Heart right ventricle (tissue), 16 donors: ENCODE measurements at regions not wholly inside any gene's neighbourhood (a gene's known extent, or its start where the extent isn't known, plus 50 kb on each side); places are given as distances from the start of the nearest gene placed in this dataset.

Experiments
- ATAC-seq, 8 donors: fragments of 200-7000 bp; cut with Tn5 transposase; one replicate each; pipeline ENCODE4 v1.9.1; 2020; ENCODE audit warnings: mild to moderate bottlenecking in 8 of 8, moderate library complexity in 8 of 8, moderate number of reproducible peaks in 1 of 8
- DNase-seq, 2 donors: peaks; one replicate each; pipeline ENCODE4 v3.0.0-alpha.2; 2020
- H3K27ac ChIP-seq, 10 donors: fragments of 200-600 bp; sonication (generic) in 2 of 10; one replicate each; pipeline versions ENCODE4 v1.5.0 to v1.8.0; 2020 to 2022; ENCODE audit warnings: mild to moderate bottlenecking in 3 of 10
- H3K27me3 ChIP-seq, 7 donors: fragments of 200-600 bp; one replicate each; pipeline ENCODE4 v1.8.0; 2021 to 2022; ENCODE audit warnings: mild to moderate bottlenecking in 2 of 7
- H3K36me3 ChIP-seq, 9 donors: fragments of 200-600 bp; sonication (generic) in 1 of 9; one replicate each; pipeline versions ENCODE4 v1.5.0 to v1.8.0; 2020 to 2022; ENCODE audit warnings: mild to moderate bottlenecking in 2 of 9
- H3K4me1 ChIP-seq, 9 donors: fragments of 200-600 bp; sonication (generic) in 1 of 9; one replicate each; pipeline versions ENCODE4 v1.5.0 to v1.8.0; 2020 to 2022; ENCODE audit warnings: mild to moderate bottlenecking in 4 of 9
- H3K4me3 ChIP-seq, 10 donors: fragments of 200-600 bp; sonication (generic) in 2 of 10; one replicate each; pipeline versions ENCODE4 v1.5.0 to v1.8.0; 2020 to 2022; ENCODE audit warnings: mild to moderate bottlenecking in 7 of 10, moderate library complexity in 2 of 10
- H3K9me3 ChIP-seq, 11 donors: fragments of 200-600 bp in 10 of 11; sonication (generic) in 2 of 11; one replicate each; pipeline versions ENCODE4 v1.5.0 to v1.8.0; 2013 to 2022; ENCODE audit warnings: mild to moderate bottlenecking in 2 of 11, control low read depth in 1 of 11, moderate library complexity in 1 of 11
- CTCF ChIP-seq, 9 donors: fragments of 200-600 bp; sonication (generic) in 2 of 9; IDR thresholded peaks; one replicate each; pipeline versions ENCODE4 v1.5.0 to v1.8.0; 2021 to 2022; ENCODE audit warnings: antibody characterized with exemption in 9 of 9, mild to moderate bottlenecking in 5 of 9, moderate library complexity in 1 of 9
- WGBS, 2 donors: extraction: QIAGEN DNeasy Blood & Tissue Kit; methylation state at CpG; one replicate each; pipeline ENCODE4 v1.1.7; 2013; ENCODE audit warnings: inconsistent platforms in 1 of 2; 5-methylcytosine and 5-hydroxymethylcytosine counted together
- intact Hi-C, 10 donors: fragments of 100-400 bp; cut with DNase I; formaldehyde crosslinking; loops; one replicate each; pipeline versions ENCODE4 v1.11.1 to v1.14.2; 2022
- donor health status: Arrhythmogenic right ventricular cardiomyopathy.
- donor health status: ischemic (EF 13 %, LVEDD 7.1; RV severe dilation, severe dysfunction).
- donor health status: healthy with polysubstance abuse.
- donor health status: DM: no; HTN: yes; CAD: no.
- donor health status: DM: no; HTN: no; CAD: no.
- donor health status: ischemic (EF 25% LVEDD 6.9; RV normal size, moderate dysfunction).
- donor health status: ischemic (EF 25% LVEDD 5.7; RV mildly dilated, moderate dysfunction).
- donor health status: healthy.
- donor health status: DM: yes; HTN: yes; CAD: no.
- donor health status: Ischemic cardiomyopathy.
- donor health status: ischemic (EF 35%, LVEDD 5.7; RV mildly dilated, moderate dysfunction).
- donor health status: nonischemic (EF 11% LVEDD 7.7; RV severe dilation, severe dysfunction).
- donor health status: DM: yes; HTN: yes; CAD: no.
- donor health status: PGD.
- donor health status: ischemic (EF 29% LVEDD 5.4; RV normal size, mild dysfunction).
- donor health status: nonischemic (EF 23%, LVEDD 6.1; RV moderate dilation, normal function).

GRCh38 chr3:181782306-181782954, 70.7 kb downstream of the SOX2 start:
- TF ChIP-seq CTCF (IDR thresholded peaks at IDR 0.05), result no peak
- no peak for ATAC-seq
- no peak for DNase-seq
- intact Hi-C loops, result no loop called here
- 15 to 29% methylated on average over 1 of the region's 1 CpG for WGBS, 2 donors
- no peaks in the 10 kb centered on the region for H3K9me3 ChIP-seq
- no peaks in the 10 kb centered on the region for H3K36me3 ChIP-seq
- H3K27me3 ChIP-seq, result no peaks in the 10 kb centered on the region
- H3K4me3 ChIP-seq, result no peak overlapping the region
- H3K4me1 ChIP-seq, result peaks cover 0 to 7% (median 0%) of the 10 kb centered on the region in 9 donors
- H3K27ac ChIP-seq, result no peak overlapping the region

GRCh38 chr3:181790561-181790960, 78.8 kb downstream of the SOX2 start:
- no peak overlapping the region for H3K27ac ChIP-seq
- intact Hi-C loops, result no loop called here
- H3K27me3 ChIP-seq, result no peaks in the 10 kb centered on the region
- 59% methylated on average over 7 of the region's 7 CpGs for WGBS, 2 donors
- no peak overlapping the region for H3K4me3 ChIP-seq
- ATAC-seq (no peak), DNase-seq (no peak)
- H3K36me3 ChIP-seq, result no peaks in the 10 kb centered on the region
- H3K9me3 ChIP-seq, result no peaks in the 10 kb centered on the region
- peaks cover 0 to 5% (median 0%) of the 10 kb centered on the region in 9 donors for H3K4me1 ChIP-seq
- no peak for TF ChIP-seq CTCF (IDR thresholded peaks at IDR 0.05)

- no peak overlapping the region for H3K27ac ChIP-seq
- H3K9me3 ChIP-seq, result no peaks in the 10 kb centered on the region
- H3K36me3 ChIP-seq, result no peaks in the 10 kb centered on the region
- no peak overlapping the region for H3K4me3 ChIP-seq
- H3K27me3 ChIP-seq, result no peaks in the 10 kb centered on the region
- ATAC-seq, result no peak
- WGBS, 2 donors, result 58 to 64% methylated on average over 7 of the region's 7 CpGs
- no peak for TF ChIP-seq CTCF (IDR thresholded peaks at IDR 0.05)
- no peak for DNase-seq
- intact Hi-C loops, result no loop called here
- peaks cover 0 to 5% (median 0%) of the 10 kb centered on the region in 9 donors for H3K4me1 ChIP-seq
Observed at GRCh38 chr3:181791056-181791955, 79.6 kb downstream of the SOX2 start.

- DNase-seq, result no peak
- Histone ChIP-seq H3K27me3 (no peaks in the 10 kb centered on the region), H3K36me3 (no peaks in the 10 kb centered on the region), H3K4me1 (peaks cover 0 to 5% (median 0%) of the 10 kb centered on the region in 9 donors), H3K27ac (no peak overlapping the region), H3K4me3 (no peak overlapping the region), H3K9me3 (no peaks in the 10 kb centered on the region)
- no peak for TF ChIP-seq CTCF (IDR thresholded peaks at IDR 0.05)
- WGBS, 2 donors, result 70 to 74% methylated on average over 7 of the region's 7 CpGs
- intact Hi-C loops, result no loop called here
- no peak for ATAC-seq
Observed at GRCh38 chr3:181793006-181793405, 81.3 kb downstream of the SOX2 start.
